GM19239 (cell line): ENCODE measurements at regions not wholly inside any gene's neighbourhood (a gene's known extent, or its start where the extent isn't known, plus 50 kb on each side); places are given as distances from the start of the nearest gene placed in this dataset.
"Not testable (repeated sequence)": the region's sequence is repeated elsewhere in the genome, so short reads cannot be mapped to it uniquely, and the experiment has no call there.

Source experiments
- DNase-seq: peaks from one replicate; pipeline ENCODE4 v3.0.0; 2011; ENCODE audit warnings: low spot score; ENCODE audit not compliant: insufficient read length
- FAIRE-seq: peaks from 2 replicates; lab custom pipeline; 2011; peaks lifted over from hg19 to GRCh38; lab: Jason Lieb, UNC

DNA sequence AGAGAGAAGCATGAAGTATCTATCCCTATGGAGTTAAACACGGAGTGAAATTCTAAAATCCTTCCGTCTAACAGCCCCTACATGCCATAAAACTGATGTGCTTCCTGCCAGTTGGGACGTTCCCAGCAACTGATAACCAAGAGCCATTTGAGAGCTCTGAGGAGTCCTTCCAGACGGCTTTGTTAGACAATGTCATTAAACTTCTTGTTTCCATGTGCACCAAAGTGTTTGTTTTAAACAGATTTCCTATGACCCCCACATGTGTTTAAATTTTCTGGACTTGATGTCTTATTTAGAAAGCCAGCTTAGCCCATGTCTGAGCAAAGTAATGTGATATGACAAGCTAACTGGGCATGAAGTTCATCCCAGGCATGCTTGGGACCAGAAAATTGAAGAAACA lies 57.2 kb upstream of the LPAR1 start:
- no peak for DNase-seq
- FAIRE-seq, result no peak

DNA sequence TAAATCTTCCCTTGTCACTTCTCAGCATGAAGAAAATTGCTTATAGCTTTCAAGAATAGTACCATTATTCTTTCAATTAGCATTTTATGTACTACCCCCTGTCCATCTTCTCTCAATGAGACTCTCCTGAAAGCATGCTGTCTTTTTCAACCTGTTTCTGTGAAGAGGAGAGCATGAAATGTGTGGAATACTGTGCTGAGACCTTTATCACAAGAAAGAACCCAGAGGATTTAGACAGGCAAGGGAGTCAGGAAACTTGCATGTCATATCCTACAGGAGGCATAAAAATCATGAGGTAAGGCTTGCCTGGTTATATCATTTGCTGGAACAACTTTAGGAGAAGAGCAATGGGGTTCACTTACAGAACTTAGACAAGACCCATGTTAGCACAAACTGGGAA lies 56.7 kb upstream of the LPAR1 start:
- no peak for FAIRE-seq

GRCh38 chr9:111094433-111094924 lies 56.2 kb upstream of the LPAR1 start:
- FAIRE-seq (no peak), DNase-seq (no peak)

More for the DNA sequence above, 56.7 kb upstream of the LPAR1 start:
- no peak for DNase-seq

- DNase-seq, FAIRE-seq: not testable (repeated sequence)
Measured at GRCh38 chr9:111092167-111092566, 53.9 kb upstream of the LPAR1 start.
